SHP77 (cell line): ENCODE measurements at regions not wholly inside any gene's neighbourhood (a gene's known extent, or its start where the extent isn't known, plus 50 kb on each side); places are given as distances from the start of the nearest gene placed in this dataset.
"Not testable (repeated sequence)": the region's sequence is repeated elsewhere in the genome, so short reads cannot be mapped to it uniquely, and the experiment has no call there.

Experiments
- DNase-seq, 2 experiments: peaks; one replicate each; lab custom pipeline; 2025; lab: John Stamatoyannopoulos, UW

DNA sequence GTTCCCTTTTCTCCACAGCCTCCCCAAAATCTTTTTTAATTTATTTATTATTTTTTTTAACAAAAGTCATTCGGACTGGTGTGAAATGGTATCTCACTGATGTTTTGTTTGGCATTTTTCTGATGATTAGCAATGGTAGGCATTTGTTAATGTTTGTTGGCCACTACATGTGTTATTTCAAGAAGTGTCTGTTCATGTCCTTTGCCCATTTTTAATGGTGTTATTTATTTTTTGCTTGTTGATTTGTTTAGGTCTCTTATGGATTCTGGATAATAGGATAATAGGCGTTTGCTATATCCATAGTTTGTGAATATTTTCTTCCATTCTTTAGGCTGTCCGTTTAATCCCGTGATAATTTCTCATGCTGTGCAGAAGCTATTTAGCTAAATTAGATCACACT, 596.5 kb upstream of the DEFB115 start:
- not testable (repeated sequence) for DNase-seq

DNA sequence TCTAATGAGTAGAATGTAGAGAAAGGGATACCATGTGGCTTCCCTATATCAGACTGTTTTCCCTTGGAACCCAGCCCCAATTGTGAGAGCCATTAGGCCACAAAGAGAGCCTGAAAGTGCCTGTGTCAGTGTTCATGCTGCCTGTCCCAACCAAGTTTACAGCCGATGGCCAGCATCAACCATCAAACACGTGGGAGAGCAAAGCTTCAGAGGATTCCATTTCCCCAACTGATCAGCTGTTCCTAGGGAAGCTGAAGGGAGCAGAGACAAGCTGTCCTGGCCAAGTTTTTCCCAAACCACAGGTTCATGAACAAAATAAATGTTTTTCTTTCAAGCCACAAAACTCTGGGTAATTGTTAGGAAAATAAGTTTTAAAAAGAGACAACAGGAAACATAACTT, 589.0 kb upstream of the DEFB115 start:
- DNase-seq, result not testable (repeated sequence)

DNA sequence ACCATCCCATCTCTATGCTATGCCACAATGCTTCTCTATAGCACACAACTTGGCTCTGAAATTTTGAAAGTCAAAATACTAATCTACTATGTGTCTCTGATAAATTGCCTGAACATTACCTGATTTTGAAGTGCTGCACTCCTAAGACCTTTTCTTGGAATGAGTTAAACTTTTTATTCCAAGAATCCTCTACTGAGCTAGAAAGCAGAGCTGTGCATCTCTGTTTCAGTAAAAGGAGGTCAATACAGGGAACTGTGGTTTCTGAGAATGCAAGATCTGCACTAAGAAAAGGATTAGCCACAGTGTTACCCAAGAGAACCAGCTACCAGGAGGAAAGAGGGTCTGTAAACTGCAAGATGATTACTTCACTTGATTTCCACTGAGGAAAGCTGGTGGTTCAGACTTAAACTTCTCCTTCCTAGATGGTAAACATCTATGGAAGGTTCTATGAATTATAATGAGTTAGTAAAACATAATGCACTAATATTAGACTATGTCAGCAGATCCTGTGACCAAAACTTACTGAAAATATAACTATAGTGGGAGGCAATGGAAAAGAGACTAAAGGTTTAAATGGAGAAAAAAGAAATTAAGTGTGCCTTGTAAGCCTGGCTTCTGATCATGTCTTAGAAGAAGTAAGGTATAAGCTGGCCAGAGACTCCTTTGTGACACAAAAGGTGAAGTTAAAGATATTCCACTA, 588.0 kb upstream of the DEFB115 start:
- not testable (repeated sequence) for DNase-seq

DNA sequence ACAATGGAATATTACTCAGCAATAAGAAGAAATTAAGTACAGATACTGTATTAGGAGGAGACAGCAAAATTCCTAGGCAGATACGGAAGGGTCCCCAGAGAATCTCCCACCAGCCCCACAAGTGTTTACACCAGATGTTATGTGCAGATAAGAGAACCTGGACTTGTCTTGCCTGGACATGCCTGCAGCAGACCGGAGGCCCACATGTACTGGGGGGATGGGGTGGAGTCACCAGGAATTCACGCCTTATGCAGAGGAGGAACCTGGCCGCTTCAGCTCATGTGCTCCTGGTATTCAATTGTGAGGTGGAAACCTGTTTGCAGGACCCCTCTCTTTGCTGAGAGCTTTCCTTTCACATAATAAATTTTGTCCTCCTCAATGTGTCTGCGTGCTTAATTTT, 586.3 kb upstream of the DEFB115 start:
- DNase-seq, result not testable (repeated sequence)

DNA sequence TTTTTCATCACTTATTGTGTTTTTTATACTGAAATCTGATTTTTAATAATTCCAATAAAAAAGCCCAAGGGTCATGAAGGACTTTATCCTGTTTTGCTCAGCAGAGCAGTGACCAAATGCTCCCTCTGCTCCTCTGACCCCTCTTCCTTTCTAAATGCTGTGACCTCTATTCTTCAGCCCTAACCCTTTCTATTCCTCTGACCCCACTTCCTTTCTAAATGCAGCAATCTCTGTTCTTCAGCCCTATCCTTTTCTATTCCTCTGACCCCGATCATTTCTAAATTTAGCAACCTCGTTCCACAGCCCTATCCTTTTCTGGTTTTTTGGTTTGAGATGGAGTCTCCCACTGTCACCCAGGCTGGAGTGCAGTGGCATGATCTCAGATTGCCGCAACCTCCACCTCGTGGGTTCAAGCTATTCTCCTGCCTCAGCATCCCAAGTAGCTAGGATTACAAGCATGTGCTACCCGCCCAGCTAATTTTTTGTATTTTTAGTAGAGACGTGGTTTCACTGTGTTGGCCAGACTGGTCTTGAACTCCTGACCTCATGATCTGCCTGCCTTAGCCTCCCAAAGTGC, 581.4 kb upstream of the DEFB115 start:
- not testable (repeated sequence) for DNase-seq

DNA sequence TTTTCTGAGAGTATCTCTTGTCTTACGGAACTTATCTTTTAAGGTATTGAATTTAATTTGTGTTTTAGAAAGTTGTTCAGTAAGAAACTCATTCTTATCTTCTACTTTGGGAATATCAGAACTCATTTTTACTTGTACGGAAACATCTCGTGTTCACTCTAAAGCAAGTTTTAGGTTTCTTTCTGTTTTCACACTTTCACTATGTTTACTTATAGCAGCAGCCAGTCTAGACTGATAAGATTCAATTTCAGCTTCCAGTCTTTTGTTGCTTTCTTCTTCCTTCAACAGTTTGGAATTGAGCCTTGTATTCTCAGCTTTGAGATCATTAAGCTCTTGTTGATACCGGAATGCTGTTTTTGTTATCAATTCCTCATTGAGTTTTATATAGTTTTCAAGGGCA, 575.2 kb upstream of the DEFB115 start:
- DNase-seq, result not testable (repeated sequence)

DNA sequence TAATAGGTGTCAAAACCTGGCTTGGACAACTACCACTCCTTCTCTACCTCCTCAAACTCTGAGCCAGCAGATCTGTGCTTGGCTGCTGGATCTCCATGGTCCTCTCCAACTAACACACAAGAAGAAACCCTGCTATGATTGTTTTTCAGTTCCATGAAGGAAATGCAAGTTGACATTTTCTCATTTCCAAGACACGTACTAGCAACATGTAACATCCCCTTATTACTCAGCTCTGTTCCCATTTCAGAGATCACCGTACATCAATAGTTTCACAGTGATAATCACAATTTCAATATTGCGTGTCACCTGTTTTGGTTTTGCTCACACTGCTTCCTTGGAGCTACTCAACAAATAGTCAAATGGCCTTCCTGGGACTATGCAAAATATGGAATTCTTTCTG, 544.6 kb upstream of the DEFB115 start:
- not testable (repeated sequence) for DNase-seq

DNA sequence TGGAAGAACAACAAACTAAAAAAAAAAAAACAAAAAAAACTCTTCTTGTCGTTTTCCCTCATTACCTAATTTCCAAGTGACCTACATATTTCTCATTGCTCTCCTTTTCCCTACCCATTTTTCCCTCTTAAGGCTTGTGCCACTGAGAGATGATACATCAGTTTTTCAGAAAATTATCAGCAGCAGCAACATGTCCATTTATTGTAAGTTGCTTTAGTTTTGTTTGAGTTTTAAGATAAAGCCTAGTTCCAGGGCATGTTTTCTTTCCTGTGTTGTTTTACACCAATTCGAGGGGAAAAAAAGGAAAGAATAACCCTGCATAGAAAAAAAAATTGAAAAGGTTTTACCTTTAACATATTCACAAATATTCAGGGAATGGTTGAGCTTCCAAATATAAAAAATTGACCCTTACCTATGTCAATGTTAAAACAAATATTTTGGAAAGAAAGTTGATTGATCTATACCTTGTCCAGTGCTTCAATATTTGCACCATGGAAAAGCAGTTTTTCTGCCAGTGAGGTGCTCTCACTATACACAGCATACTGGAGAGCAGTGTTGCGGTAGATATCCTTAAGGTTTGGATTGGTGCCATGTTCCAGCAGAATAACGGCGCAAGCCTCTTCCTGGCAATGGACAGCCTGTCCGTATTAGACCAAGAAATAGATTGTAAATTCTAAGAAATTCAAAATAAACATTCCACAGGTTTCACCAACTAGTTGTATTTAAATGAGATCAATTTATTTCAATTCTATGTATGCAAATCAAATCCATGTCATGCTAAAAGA, 537.9 kb upstream of the DEFB115 start:
- DNase-seq, result not testable (repeated sequence)

DNA sequence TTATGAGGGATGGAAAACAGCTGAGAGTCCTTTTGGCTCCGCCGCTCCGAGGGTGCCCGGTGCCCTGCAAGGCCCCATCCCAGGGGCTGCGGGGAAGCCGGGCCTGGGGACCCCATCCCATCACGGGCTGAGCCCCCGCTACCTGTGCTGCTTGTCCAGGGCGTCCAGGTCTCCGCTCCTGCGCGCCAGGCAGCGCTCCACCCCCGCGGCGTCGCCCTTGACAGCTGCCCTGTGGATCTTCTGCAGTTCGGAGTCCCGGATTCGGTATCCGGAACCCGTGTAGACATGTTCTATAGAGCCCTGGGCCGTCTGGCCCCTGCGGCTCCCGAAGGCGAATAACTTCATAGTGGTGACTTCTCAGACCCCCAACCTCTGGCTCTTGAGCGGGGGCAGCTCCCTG, 534.0 kb upstream of the DEFB115 start:
- DNase-seq, result not testable (repeated sequence)

DNA sequence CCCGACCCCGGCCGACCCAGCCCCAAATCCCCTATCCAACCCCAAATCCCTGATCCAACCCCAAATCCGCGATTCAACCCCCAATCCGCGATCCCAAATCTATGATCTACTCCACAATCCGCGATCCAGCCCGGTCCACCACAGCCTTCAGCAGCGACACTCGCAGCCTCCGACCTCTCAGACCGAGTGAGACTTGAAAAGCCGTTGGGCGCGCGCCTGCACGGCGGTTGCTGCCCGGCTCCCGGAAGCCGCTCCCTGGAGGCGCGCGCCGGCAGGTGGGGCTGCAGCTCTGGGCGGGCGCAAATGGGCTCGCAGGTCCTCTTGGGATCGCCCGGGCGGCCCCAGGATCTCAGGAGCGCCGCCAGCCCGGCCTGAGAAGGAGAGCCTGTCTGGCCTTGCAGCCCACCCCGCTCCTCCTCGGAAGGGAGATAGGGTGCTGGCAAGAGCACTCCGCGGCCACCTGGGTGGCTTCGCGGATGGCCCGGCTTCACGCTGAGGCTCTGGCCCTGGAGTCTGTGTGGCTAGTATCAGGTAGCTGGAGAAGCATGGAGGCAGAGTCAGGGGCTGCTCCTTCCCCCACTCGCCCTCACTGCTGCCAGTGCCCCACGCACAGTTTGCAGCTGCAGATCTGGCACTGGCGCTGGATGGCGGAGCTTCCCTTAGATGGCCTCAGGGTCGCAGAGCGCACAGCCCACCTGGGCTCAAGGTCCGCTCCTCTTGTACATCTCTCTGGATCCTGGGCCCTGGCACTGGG, 533.4 kb upstream of the DEFB115 start:
- peak; percentile 42 to 67 for DNase-seq

DNA sequence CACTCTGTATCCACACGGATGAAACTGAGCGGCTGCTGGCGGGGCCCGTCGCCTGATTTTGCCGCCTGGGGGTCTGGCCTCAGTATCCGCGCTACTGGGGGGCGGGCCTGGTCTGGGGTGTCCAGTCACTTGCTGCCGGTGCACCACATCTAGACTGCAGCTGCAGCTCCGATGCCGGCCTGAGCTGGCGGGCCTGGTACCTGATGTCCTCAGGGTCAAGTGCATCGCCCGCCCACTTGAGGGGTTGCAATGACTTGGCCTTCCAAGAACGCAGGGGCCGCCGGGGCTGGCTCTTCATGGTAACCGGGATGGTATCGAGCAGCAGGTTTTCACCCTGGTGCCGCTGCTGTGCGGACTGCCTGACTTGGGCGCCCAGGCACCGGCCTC, 532.8 kb upstream of the DEFB115 start:
- DNase-seq, result not testable (repeated sequence)

DNA sequence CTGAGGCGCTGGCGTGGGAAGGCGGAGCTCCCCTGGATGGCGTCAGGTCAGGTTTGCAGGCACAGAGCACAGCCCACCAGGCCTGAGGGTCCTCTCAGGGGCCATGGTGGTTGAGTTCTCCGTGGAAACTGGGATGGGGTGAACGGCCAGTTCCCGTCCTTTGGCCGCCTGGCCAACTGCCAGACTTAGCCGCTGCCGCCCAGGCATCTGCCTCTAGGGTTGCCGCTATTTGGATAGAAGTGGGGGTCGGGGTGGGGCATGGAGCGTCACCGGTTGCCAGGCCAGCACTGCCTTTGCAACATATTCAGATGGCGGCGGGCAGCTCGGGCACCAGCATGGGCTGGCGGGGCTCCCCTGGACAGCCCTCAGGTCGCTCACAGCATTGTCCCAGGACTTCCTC, 532.3 kb upstream of the DEFB115 start:
- DNase-seq, result not testable (repeated sequence)

DNA sequence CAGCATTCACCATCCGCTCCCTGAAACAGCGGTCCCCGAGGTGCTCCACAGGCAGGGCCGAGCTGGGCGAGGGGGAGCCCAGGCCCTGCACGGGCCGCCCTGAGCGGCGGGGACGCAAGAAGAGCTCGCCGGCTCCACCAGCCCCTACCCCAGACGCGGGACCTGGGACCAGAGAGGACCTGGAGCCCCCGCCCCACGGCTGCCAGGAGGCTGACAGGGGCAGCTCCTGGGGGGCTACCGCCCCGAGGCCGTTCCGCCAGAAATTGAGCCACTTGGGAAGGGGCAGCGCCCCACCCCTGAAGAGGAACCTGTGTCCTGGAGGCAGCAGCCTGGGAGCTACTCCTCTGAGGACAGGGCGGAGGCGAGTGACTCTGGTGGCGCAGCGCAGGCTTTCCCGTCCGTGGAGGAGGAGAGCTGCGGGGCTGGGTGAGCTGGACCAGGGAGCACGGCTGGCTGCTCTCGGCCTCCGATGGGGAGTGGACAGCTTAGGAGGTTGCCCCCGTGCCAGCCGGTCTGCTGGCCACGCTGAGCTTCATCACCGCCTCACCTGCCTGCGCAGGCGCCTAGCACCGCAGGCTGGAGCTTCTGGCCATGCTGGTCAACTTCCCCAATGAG, 529.1 kb upstream of the DEFB115 start:
- DNase-seq, result not testable (repeated sequence)
